PC-9 (cell line): ENCODE measurements at regions not wholly inside any gene's neighbourhood (a gene's known extent, or its start where the extent isn't known, plus 50 kb on each side); places are given as distances from the start of the nearest gene placed in this dataset.

Experiments
- BruUV-seq: library from RNA; stranded (reverse); fragments of 400-500 nt; replicated peaks from 2 replicates; lab custom pipeline; 2021; lab: Mats Ljungman, UMichigan
- CTCF ChIA-PET: fragments of 300-600 bp; sonication (Branson Sonifier 250); formaldehyde crosslinking; loops from one replicate; lab custom pipeline; 2022; ENCODE audit warnings: antibody characterized with exemption; lab: Charles Lee
- POLR2A ChIA-PET: fragments of 300-600 bp; sonication (Branson Sonifier 250); formaldehyde crosslinking; loops from one replicate; lab custom pipeline; 2022; ENCODE audit warnings: antibody characterized with exemption; ENCODE audit not compliant: unreplicated experiment; lab: Charles Lee
- DNase-seq, 2 experiments: peaks; one replicate each; pipeline versions ENCODE4 v3.0.0 to v3.0.0-alpha.2; 2015 to 2022; ENCODE audit warnings: mixed read lengths in 1 of 2
- H2AFZ ChIP-seq: fragments of 200-600 bp; sonication (generic); 2 replicates; pipeline ENCODE4 v1.8.1; 2017; ENCODE audit warnings: antibody characterized with exemption
- H3F3A ChIP-seq: fragments of 200-600 bp; sonication (generic); 2 replicates; pipeline ENCODE4 v1.8.1; 2017; ENCODE audit warnings: antibody characterized with exemption, mild to moderate bottlenecking, low read depth; ENCODE audit not compliant: insufficient read depth
- H3K27ac ChIP-seq: fragments of 200-600 bp; sonication (generic); 2 replicates; pipeline ENCODE4 v1.6.1; 2016; ENCODE audit warnings: mixed run types
- H3K27me3 ChIP-seq: fragments of 200-600 bp; sonication (generic); 2 replicates; pipeline ENCODE4 v1.6.1; 2016; ENCODE audit warnings: low read depth, mixed run types; ENCODE audit not compliant: insufficient read depth
- H3K36me3 ChIP-seq: fragments of 200-600 bp; sonication (generic); 2 replicates; pipeline ENCODE4 v1.6.1; 2016; ENCODE audit warnings: low read depth, mixed run types
- H3K4me1 ChIP-seq: fragments of 200-600 bp; sonication (generic); replicated peaks from 2 replicates; pipeline ENCODE4 v1.6.1; 2016; ENCODE audit warnings: mixed run types; ENCODE audit not compliant: insufficient read depth
- H3K4me2 ChIP-seq: fragments of 200-600 bp; sonication (generic); 2 replicates; pipeline ENCODE4 v1.6.1; 2017; ENCODE audit warnings: mixed run types
- H3K4me3 ChIP-seq: fragments of 200-600 bp; sonication (generic); 2 replicates; pipeline ENCODE4 v1.6.1; 2016; ENCODE audit warnings: mixed run types
- H3K79me2 ChIP-seq: fragments of 200-600 bp; sonication (generic); 2 replicates; pipeline ENCODE4 v1.6.1; 2017; ENCODE audit warnings: low read depth, mixed run types
- H3K9me2 ChIP-seq: fragments of 200-600 bp; sonication (generic); 2 replicates; pipeline ENCODE4 v1.8.1; 2017; ENCODE audit warnings: mild to moderate bottlenecking; ENCODE audit not compliant: insufficient read depth
- H3K9me3 ChIP-seq: fragments of 200-600 bp; sonication (generic); 2 replicates; pipeline ENCODE4 v1.8.1; 2016; ENCODE audit warnings: low read depth; ENCODE audit not compliant: insufficient read depth
- H4K20me1 ChIP-seq: fragments of 200-600 bp; sonication (generic); 2 replicates; pipeline ENCODE4 v1.8.1; 2017; ENCODE audit not compliant: insufficient read depth
- EZH2 ChIP-seq: fragments of 200-600 bp; sonication (generic); IDR thresholded peaks from 2 replicates; pipeline ENCODE4 v1.8.0; 2017; ENCODE audit warnings: antibody characterized with exemption, low read depth
- intact Hi-C: fragments of 100-400 bp; cut with micrococcal nuclease; formaldehyde crosslinking; loops from one replicate; pipeline ENCODE4 v1.10.0; 2022; ENCODE audit not compliant: unreplicated experiment
- TF ChIP-seq, protein P1 (sequence below): fragments of 200-600 bp; sonication (generic); conservative IDR thresholded peaks from 2 replicates; pipeline ENCODE4 v1.6.1; 2017; ENCODE audit warnings: mixed run types, antibody characterized with exemption, mild to moderate bottlenecking, moderate library complexity

DNA sequence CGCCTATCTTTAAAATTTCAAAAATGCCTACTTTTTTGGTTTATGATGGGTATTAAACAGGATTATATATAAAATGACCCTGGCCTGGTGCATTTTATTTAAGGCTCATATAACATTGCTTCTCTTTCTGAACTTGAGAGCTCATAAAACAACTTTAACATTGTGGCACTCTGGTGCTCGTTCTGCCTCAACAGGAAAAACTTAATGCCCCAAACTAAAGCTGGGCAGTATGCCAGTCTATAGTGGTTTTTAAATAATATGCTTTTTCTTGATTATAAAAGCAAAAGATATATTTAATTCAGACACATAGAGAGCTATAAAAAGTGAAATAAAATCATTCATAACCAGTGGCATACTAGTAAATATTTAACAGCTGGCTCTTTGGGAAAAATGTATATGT is 269.3 kb upstream of the GULP1 start:
- no peaks in the 10 kb centered on the region for H3K4me1 ChIP-seq
- no peaks in the 10 kb centered on the region for H4K20me1 ChIP-seq
- H3K9me3 ChIP-seq = no peaks in the 10 kb centered on the region
- H3K9me2 ChIP-seq = no peaks in the 10 kb centered on the region
- no peaks in the 10 kb centered on the region for H3K36me3 ChIP-seq
- H3K27me3 ChIP-seq = no peaks in the 10 kb centered on the region
- intact Hi-C loops = no loop called here
- POLR2A ChIA-PET = no interaction called here
- H3F3A ChIP-seq = no peaks in the 10 kb centered on the region
- DNase-seq = no peak
- no peak overlapping the region for H3K4me3 ChIP-seq
- H3K4me2 ChIP-seq = no peak overlapping the region
- no TSS peak for BruUV-seq
- no peak overlapping the region for H3K27ac ChIP-seq
- no peak overlapping the region for H2AFZ ChIP-seq
- H3K79me2 ChIP-seq = no peaks in the 10 kb centered on the region
- no peak for TF ChIP-seq EZH2
- TF ChIP-seq, protein P1, sequence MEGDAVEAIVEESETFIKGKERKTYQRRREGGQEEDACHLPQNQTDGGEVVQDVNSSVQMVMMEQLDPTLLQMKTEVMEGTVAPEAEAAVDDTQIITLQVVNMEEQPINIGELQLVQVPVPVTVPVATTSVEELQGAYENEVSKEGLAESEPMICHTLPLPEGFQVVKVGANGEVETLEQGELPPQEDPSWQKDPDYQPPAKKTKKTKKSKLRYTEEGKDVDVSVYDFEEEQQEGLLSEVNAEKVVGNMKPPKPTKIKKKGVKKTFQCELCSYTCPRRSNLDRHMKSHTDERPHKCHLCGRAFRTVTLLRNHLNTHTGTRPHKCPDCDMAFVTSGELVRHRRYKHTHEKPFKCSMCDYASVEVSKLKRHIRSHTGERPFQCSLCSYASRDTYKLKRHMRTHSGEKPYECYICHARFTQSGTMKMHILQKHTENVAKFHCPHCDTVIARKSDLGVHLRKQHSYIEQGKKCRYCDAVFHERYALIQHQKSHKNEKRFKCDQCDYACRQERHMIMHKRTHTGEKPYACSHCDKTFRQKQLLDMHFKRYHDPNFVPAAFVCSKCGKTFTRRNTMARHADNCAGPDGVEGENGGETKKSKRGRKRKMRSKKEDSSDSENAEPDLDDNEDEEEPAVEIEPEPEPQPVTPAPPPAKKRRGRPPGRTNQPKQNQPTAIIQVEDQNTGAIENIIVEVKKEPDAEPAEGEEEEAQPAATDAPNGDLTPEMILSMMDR = no peak
- CTCF ChIA-PET = no interaction called here

DNA sequence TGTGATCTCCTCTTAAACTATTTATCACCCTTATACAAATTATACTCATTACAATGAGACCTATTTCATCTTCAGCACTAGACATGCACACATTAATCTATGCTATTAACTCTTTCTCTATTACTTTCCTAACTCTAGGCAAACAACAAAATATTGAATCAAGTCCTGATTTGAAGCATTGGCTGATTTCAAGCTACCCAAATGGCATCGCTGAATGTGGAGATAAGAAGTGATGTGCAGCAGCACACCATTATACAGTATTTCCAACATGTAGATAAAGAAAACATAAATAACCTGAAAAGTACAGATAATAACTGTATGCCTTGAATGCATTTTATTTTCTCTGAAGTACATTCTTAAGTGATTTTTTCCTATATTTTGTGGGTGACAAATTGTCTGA is 268.6 kb upstream of the GULP1 start:
- no peak for TF ChIP-seq EZH2
- TF ChIP-seq, protein P1 = no peak
- intact Hi-C loops = no loop called here
- CTCF ChIA-PET = no interaction called here
- Histone ChIP-seq H4K20me1 (no peaks in the 10 kb centered on the region), H3K4me3 (no peak overlapping the region), H2AFZ (no peak overlapping the region), H3K9me2 (no peaks in the 10 kb centered on the region), H3K27me3 (no peaks in the 10 kb centered on the region), H3K4me1 (no peaks in the 10 kb centered on the region), H3K4me2 (no peak overlapping the region), H3K9me3 (no peaks in the 10 kb centered on the region), H3K36me3 (no peaks in the 10 kb centered on the region), H3K27ac (no peak overlapping the region), H3K79me2 (no peaks in the 10 kb centered on the region), H3F3A (no peaks in the 10 kb centered on the region)
- BruUV-seq = no TSS peak
- POLR2A ChIA-PET = no interaction called here
- no peak for DNase-seq

DNA sequence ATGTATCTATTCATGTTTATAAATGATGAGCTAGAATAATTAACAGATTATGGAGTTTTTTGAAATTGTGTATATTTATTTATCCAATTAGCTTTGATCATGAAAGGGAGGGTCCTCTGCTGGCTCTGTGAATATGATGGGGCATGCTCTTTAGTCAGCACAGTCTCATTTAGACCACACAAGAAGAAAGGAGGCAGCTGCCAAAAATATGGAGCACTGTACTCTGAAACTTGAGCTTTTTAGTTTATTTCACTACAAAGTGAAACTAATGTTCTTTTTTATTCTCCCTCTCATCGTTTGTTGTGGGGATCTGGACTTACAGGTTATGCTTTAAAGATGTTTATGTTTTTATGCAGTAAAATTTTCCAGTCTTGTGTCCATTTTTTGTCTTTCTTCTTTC is 266.9 kb upstream of the GULP1 start:
- CTCF ChIA-PET = no interaction called here
- Histone ChIP-seq H3K4me2 (no peak overlapping the region; the same call in 1 of the 2 replicates), H3K9me3 (no peaks in the 10 kb centered on the region), H3K27me3 (no peaks in the 10 kb centered on the region), H3K4me1 (no peaks in the 10 kb centered on the region), H2AFZ (no peak overlapping the region), H3K4me3 (no peak overlapping the region), H3K79me2 (no peaks in the 10 kb centered on the region), H4K20me1 (no peaks in the 10 kb centered on the region), H3K36me3 (no peaks in the 10 kb centered on the region), H3K27ac (no peak overlapping the region), H3K9me2 (no peaks in the 10 kb centered on the region), H3F3A (no peaks in the 10 kb centered on the region)
- DNase-seq = no peak
- no peak for TF ChIP-seq EZH2
- TF ChIP-seq, protein P1 = no peak
- BruUV-seq = no TSS peak
- intact Hi-C loops = no loop called here
- POLR2A ChIA-PET = interaction anchor here (0.6 kb wide), 1 partner anchor 17 kb away, joined by 3 read pairs; no protein-coding TSS in a partner anchor
